ENCODE measurements at regions not wholly inside any gene's neighbourhood (a gene's known extent, or its start where the extent isn't known, plus 50 kb on each side); places are given as distances from the start of the nearest gene placed in this dataset.

DNA sequence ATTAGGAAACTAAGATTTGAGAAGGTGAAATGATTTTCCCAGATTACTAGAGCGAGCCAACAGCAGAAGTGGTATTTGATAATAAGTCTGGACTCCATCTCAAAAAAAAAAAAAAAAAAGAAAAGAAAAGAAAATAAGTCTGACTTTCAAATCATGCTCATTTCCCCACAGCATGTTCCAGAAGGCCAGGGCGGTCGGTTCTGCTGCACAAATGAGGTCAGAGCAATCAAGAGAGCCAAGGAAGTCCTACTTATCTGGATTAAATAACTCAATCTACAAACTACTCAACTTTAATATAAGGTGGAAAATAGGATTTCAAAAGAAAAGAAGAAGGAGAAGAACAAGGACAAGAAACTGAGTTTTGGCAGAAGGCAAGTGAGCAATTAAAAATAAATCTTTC, 130.4 kb upstream of the RASA1 start:
- TF ChIP-seq JUNB (IDR thresholded peaks at IDR 0.05; ENCODE audit: unreplicated experiment) (no peak), EZH2phosphoT487 (IDR thresholded peaks at IDR 0.05; ENCODE audit: unreplicated experiment) (no peak), STAT1 (IDR thresholded peaks at IDR 0.05; ENCODE audit: unreplicated experiment) (no peak), POLR2AphosphoS5 (IDR thresholded peaks at IDR 0.05; ENCODE audit: low read depth) (no peak), EZH2 (IDR thresholded peaks at IDR 0.05; ENCODE audit: low read depth, unreplicated experiment) (no peak), ZNF114 (CRISPR knock-in tag; IDR thresholded peaks at IDR 0.05) (no peak), CREB1 (CRISPR knock-in tag; IDR thresholded peaks at IDR 0.05; ENCODE audit: low read depth) (no peak), ZNF331 (CRISPR knock-in tag; IDR thresholded peaks at IDR 0.05; ENCODE audit: low read depth) (no peak), NANOG (IDR thresholded peaks at IDR 0.05; ENCODE audit: borderline replicate concordance) (no peak)
- TF ChIP-seq, protein P1, sequence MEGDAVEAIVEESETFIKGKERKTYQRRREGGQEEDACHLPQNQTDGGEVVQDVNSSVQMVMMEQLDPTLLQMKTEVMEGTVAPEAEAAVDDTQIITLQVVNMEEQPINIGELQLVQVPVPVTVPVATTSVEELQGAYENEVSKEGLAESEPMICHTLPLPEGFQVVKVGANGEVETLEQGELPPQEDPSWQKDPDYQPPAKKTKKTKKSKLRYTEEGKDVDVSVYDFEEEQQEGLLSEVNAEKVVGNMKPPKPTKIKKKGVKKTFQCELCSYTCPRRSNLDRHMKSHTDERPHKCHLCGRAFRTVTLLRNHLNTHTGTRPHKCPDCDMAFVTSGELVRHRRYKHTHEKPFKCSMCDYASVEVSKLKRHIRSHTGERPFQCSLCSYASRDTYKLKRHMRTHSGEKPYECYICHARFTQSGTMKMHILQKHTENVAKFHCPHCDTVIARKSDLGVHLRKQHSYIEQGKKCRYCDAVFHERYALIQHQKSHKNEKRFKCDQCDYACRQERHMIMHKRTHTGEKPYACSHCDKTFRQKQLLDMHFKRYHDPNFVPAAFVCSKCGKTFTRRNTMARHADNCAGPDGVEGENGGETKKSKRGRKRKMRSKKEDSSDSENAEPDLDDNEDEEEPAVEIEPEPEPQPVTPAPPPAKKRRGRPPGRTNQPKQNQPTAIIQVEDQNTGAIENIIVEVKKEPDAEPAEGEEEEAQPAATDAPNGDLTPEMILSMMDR (conservative IDR thresholded peaks at IDR 0.05; ENCODE audit: low read depth in 2 of 2), result no peak
- TF ChIP-seq, protein P2, sequence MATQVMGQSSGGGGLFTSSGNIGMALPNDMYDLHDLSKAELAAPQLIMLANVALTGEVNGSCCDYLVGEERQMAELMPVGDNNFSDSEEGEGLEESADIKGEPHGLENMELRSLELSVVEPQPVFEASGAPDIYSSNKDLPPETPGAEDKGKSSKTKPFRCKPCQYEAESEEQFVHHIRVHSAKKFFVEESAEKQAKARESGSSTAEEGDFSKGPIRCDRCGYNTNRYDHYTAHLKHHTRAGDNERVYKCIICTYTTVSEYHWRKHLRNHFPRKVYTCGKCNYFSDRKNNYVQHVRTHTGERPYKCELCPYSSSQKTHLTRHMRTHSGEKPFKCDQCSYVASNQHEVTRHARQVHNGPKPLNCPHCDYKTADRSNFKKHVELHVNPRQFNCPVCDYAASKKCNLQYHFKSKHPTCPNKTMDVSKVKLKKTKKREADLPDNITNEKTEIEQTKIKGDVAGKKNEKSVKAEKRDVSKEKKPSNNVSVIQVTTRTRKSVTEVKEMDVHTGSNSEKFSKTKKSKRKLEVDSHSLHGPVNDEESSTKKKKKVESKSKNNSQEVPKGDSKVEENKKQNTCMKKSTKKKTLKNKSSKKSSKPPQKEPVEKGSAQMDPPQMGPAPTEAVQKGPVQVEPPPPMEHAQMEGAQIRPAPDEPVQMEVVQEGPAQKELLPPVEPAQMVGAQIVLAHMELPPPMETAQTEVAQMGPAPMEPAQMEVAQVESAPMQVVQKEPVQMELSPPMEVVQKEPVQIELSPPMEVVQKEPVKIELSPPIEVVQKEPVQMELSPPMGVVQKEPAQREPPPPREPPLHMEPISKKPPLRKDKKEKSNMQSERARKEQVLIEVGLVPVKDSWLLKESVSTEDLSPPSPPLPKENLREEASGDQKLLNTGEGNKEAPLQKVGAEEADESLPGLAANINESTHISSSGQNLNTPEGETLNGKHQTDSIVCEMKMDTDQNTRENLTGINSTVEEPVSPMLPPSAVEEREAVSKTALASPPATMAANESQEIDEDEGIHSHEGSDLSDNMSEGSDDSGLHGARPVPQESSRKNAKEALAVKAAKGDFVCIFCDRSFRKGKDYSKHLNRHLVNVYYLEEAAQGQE (IDR thresholded peaks at IDR 0.05; ENCODE audit: unreplicated experiment), result no peak
- TF ChIP-seq, protein P3, sequence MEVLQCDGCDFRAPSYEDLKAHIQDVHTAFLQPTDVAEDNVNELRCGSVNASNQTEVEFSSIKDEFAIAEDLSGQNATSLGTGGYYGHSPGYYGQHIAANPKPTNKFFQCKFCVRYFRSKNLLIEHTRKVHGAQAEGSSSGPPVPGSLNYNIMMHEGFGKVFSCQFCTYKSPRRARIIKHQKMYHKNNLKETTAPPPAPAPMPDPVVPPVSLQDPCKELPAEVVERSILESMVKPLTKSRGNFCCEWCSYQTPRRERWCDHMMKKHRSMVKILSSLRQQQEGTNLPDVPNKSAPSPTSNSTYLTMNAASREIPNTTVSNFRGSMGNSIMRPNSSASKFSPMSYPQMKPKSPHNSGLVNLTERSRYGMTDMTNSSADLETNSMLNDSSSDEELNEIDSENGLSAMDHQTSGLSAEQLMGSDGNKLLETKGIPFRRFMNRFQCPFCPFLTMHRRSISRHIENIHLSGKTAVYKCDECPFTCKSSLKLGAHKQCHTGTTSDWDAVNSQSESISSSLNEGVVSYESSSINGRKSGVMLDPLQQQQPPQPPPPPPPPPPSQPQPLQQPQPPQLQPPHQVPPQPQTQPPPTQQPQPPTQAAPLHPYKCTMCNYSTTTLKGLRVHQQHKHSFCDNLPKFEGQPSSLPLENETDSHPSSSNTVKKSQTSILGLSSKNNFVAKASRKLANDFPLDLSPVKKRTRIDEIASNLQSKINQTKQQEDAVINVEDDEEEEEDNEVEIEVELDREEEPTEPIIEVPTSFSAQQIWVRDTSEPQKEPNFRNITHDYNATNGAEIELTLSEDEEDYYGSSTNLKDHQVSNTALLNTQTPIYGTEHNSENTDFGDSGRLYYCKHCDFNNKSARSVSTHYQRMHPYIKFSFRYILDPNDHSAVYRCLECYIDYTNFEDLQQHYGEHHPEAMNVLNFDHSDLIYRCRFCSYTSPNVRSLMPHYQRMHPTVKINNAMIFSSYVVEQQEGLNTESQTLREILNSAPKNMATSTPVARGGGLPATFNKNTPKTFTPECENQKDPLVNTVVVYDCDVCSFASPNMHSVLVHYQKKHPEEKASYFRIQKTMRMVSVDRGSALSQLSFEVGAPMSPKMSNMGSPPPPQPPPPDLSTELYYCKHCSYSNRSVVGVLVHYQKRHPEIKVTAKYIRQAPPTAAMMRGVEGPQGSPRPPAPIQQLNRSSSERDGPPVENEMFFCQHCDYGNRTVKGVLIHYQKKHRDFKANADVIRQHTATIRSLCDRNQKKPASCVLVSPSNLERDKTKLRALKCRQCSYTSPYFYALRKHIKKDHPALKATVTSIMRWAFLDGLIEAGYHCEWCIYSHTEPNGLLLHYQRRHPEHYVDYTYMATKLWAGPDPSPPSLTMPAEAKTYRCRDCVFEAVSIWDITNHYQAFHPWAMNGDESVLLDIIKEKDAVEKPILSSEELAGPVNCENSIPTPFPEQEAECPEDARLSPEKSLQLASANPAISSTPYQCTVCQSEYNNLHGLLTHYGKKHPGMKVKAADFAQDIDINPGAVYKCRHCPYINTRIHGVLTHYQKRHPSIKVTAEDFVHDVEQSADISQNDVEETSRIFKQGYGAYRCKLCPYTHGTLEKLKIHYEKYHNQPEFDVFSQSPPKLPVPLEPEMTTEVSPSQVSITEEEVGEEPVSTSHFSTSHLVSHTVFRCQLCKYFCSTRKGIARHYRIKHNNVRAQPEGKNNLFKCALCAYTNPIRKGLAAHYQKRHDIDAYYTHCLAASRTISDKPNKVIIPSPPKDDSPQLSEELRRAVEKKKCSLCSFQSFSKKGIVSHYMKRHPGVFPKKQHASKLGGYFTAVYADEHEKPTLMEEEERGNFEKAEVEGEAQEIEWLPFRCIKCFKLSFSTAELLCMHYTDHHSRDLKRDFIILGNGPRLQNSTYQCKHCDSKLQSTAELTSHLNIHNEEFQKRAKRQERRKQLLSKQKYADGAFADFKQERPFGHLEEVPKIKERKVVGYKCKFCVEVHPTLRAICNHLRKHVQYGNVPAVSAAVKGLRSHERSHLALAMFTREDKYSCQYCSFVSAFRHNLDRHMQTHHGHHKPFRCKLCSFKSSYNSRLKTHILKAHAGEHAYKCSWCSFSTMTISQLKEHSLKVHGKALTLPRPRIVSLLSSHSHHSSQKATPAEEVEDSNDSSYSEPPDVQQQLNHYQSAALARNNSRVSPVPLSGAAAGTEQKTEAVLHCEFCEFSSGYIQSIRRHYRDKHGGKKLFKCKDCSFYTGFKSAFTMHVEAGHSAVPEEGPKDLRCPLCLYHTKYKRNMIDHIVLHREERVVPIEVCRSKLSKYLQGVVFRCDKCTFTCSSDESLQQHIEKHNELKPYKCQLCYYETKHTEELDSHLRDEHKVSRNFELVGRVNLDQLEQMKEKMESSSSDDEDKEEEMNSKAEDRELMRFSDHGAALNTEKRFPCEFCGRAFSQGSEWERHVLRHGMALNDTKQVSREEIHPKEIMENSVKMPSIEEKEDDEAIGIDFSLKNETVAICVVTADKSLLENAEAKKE (CRISPR knock-in tag; IDR thresholded peaks at IDR 0.05), result no peak
- TF ChIP-seq, protein P4, sequence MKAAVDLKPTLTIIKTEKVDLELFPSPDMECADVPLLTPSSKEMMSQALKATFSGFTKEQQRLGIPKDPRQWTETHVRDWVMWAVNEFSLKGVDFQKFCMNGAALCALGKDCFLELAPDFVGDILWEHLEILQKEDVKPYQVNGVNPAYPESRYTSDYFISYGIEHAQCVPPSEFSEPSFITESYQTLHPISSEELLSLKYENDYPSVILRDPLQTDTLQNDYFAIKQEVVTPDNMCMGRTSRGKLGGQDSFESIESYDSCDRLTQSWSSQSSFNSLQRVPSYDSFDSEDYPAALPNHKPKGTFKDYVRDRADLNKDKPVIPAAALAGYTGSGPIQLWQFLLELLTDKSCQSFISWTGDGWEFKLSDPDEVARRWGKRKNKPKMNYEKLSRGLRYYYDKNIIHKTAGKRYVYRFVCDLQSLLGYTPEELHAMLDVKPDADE (IDR thresholded peaks at IDR 0.05), result no peak

Data from GM23338 (cell line).